Loucy (cell line): ENCODE measurements at regions not wholly inside any gene's neighbourhood (a gene's known extent, or its start where the extent isn't known, plus 50 kb on each side); places are given as distances from the start of the nearest gene placed in this dataset.
"Not testable (repeated sequence)": the region's sequence is repeated elsewhere in the genome, so short reads cannot be mapped to it uniquely, and the experiment has no call there.

ENCODE experiments used
- H2AFZ ChIP-seq: fragments of 200-600 bp; sonication (generic); 2 replicates; pipeline ENCODE4 v1.6.0; 2016; ENCODE audit warnings: antibody characterized with exemption, mild to moderate bottlenecking, low read length, moderate library complexity
- H3F3A ChIP-seq: fragments of 200-600 bp; 2 replicates; pipeline ENCODE4 v1.6.0; 2016; ENCODE audit warnings: antibody characterized with exemption, low read depth, mild to moderate bottlenecking
- H3K27me3 ChIP-seq: fragments of 200-600 bp; sonication (generic); 2 replicates; pipeline ENCODE4 v1.6.1; 2014; ENCODE audit warnings: low read length, mild to moderate bottlenecking; ENCODE audit not compliant: insufficient read depth, poor library complexity, severe bottlenecking
- H3K36me3 ChIP-seq: fragments of 200-600 bp; sonication (generic); 2 replicates; pipeline ENCODE4 v1.6.1; 2016; ENCODE audit warnings: low read length; ENCODE audit not compliant: insufficient read depth
- H3K4me1 ChIP-seq: fragments of 200-600 bp; sonication (generic); 2 replicates; pipeline ENCODE4 v1.5.1; 2014; ENCODE audit warnings: low read length, mild to moderate bottlenecking; ENCODE audit not compliant: insufficient read depth, poor library complexity, severe bottlenecking
- H3K4me2 ChIP-seq: fragments of 200-600 bp; sonication (generic); 2 replicates; pipeline ENCODE4 v1.6.0; 2014; ENCODE audit warnings: antibody characterized with exemption, low read length, low read depth, mild to moderate bottlenecking; ENCODE audit not compliant: poor library complexity, severe bottlenecking
- H3K4me3 ChIP-seq: fragments of 200-600 bp; sonication (generic); 2 replicates; pipeline ENCODE4 v1.5.1; 2014; ENCODE audit warnings: low read length, mild to moderate bottlenecking, mixed read lengths; ENCODE audit not compliant: poor library complexity, severe bottlenecking
- H3K79me2 ChIP-seq: fragments of 200-600 bp; sonication (generic); 2 replicates; pipeline ENCODE4 v1.6.1; 2014; ENCODE audit warnings: low read length; ENCODE audit not compliant: insufficient read depth
- H3K9ac ChIP-seq: fragments of 200-600 bp; sonication (generic); 2 replicates; pipeline ENCODE4 v1.6.0; 2014; ENCODE audit warnings: mild to moderate bottlenecking, low read depth, low read length, moderate library complexity; ENCODE audit not compliant: poor library complexity, severe bottlenecking
- H3K9me2 ChIP-seq: fragments of 200-600 bp; sonication (generic); replicated peaks from 2 replicates; pipeline ENCODE4 v1.6.1; 2016; ENCODE audit warnings: low read depth, low read length, mixed read lengths
- H3K9me3 ChIP-seq: fragments of 200-600 bp; sonication (generic); 2 replicates; pipeline ENCODE4 v1.6.1; 2014; ENCODE audit warnings: mild to moderate bottlenecking, antibody characterized with exemption, low read length, low read depth; ENCODE audit not compliant: insufficient read depth
- H4K20me1 ChIP-seq: fragments of 200-600 bp; sonication (generic); 2 replicates; pipeline ENCODE4 v1.6.0; 2014; ENCODE audit warnings: antibody characterized with exemption, low read length, mild to moderate bottlenecking; ENCODE audit not compliant: insufficient read depth, poor library complexity, severe bottlenecking
- CTCF ChIP-seq: fragments of 200-600 bp; sonication (generic); conservative IDR thresholded peaks from 2 replicates; pipeline ENCODE4 v1.5.1; 2014; ENCODE audit warnings: mild to moderate bottlenecking, antibody characterized with exemption, low read length
- EZH2phosphoT487 ChIP-seq: fragments of 200-600 bp; IDR thresholded peaks from 2 replicates; pipeline ENCODE4 v1.6.1; 2018; ENCODE audit warnings: antibody characterized with exemption, mild to moderate bottlenecking, moderate library complexity, borderline replicate concordance

GRCh38 chr10:90066435-90066834 is 365.0 kb downstream of the KIF20B start:
- Histone ChIP-seq H3K9ac (no peak overlapping the region), H3K4me3 (no peak overlapping the region), H3K4me1 (no peaks in the 10 kb centered on the region), H3K9me2 (no peaks in the 10 kb centered on the region), H4K20me1 (no peaks in the 10 kb centered on the region), H3K27me3 (no peaks in the 10 kb centered on the region), H3K4me2 (no peak overlapping the region), H3F3A (no peaks in the 10 kb centered on the region), H3K79me2 (no peaks in the 10 kb centered on the region), H2AFZ (no peak overlapping the region), H3K9me3 (no peaks in the 10 kb centered on the region), H3K36me3 (no peaks in the 10 kb centered on the region)
- TF ChIP-seq EZH2phosphoT487 (no peak), CTCF (no peak)

GRCh38 chr10:90075995-90076394 is 374.6 kb downstream of the KIF20B start:
- no peaks in the 10 kb centered on the region for H3K36me3 ChIP-seq

GRCh38 chr10:90079819-90080218 is 378.4 kb downstream of the KIF20B start:
- no peaks in the 10 kb centered on the region for H3K9me2 ChIP-seq

More at GRCh38 chr10:90075995-90076394, 374.6 kb downstream of the KIF20B start:
- Histone ChIP-seq H3K4me3 (no peak overlapping the region), H2AFZ (no peak overlapping the region), H3F3A (no peaks in the 10 kb centered on the region), H3K9ac (no peak overlapping the region), H3K27me3 (no peaks in the 10 kb centered on the region), H4K20me1 (no peaks in the 10 kb centered on the region), H3K4me1 (no peaks in the 10 kb centered on the region), H3K9me2 (no peaks in the 10 kb centered on the region), H3K4me2 (no peak overlapping the region), H3K79me2 (no peaks in the 10 kb centered on the region), H3K9me3 (no peaks in the 10 kb centered on the region)
- no peak for TF ChIP-seq EZH2phosphoT487
- TF ChIP-seq CTCF = no peak

GRCh38 chr10:90086606-90087190 is 385.3 kb downstream of the KIF20B start:
- not testable (repeated sequence) for H3K4me2 ChIP-seq, H2AFZ ChIP-seq, H3K79me2 ChIP-seq, H3K4me3 ChIP-seq, H3K36me3 ChIP-seq, H3F3A ChIP-seq, H3K27me3 ChIP-seq, H3K9me3 ChIP-seq, H3K4me1 ChIP-seq, H3K9me2 ChIP-seq, H3K9ac ChIP-seq, H4K20me1 ChIP-seq

More at GRCh38 chr10:90079819-90080218, 378.4 kb downstream of the KIF20B start:
- no peaks in the 10 kb centered on the region for H3K27me3 ChIP-seq
- H3K4me1 ChIP-seq = no peaks in the 10 kb centered on the region
- H3K36me3 ChIP-seq = no peaks in the 10 kb centered on the region
- H3K9ac ChIP-seq = no peak overlapping the region
- no peaks in the 10 kb centered on the region for H3F3A ChIP-seq
- no peak for TF ChIP-seq CTCF
- no peak for TF ChIP-seq EZH2phosphoT487
- no peaks in the 10 kb centered on the region for H3K9me3 ChIP-seq
- H3K4me2 ChIP-seq = no peak overlapping the region
- H3K4me3 ChIP-seq = no peak overlapping the region
- H3K79me2 ChIP-seq = no peaks in the 10 kb centered on the region
- no peak overlapping the region for H2AFZ ChIP-seq
- H4K20me1 ChIP-seq = no peaks in the 10 kb centered on the region
